K562 (cell line): ENCODE measurements at regions not wholly inside any gene's neighbourhood (a gene's known extent, or its start where the extent isn't known, plus 50 kb on each side); places are given as distances from the start of the nearest gene placed in this dataset.

Source experiments
- ATAC-seq: fragments of 200-7000 bp; cut with Tn5 transposase; 3 replicates; pipeline ENCODE4 v1.9.1; 2020; ENCODE audit warnings: moderate library complexity
- BruUV-seq: library from RNA; stranded (reverse); fragments of 400-500 nt; replicated peaks from 2 replicates; lab custom pipeline; 2021; lab: Mats Ljungman, UMichigan
- CTCF ChIA-PET: fragments of 300-600 bp; formaldehyde crosslinking; extraction: SDS; loops from one replicate; lab custom pipeline; 2021; ENCODE audit warnings: low intra/inter-chr PET ratio; lab: Yijun Ruan, JAX
- POLR2A ChIA-PET: fragments of 300-600, 350-650 bp; sonication (Branson Sonifier 250); formaldehyde crosslinking; extraction: SDS; loops from one replicate; lab custom pipeline; 2021; ENCODE audit warnings: antibody characterized with exemption, inconsistent platforms; lab: Yijun Ruan, JAX
- DNase-seq, 4 experiments: peaks; one replicate each; pipeline versions ENCODE4 v3.0.0 to v3.0.0-alpha.2; 2011 to 2018; ENCODE audit warnings: low spot score in 3 of 4, mixed read lengths in 3 of 4; ENCODE audit errors: extremely low read depth in 1 of 4
- FAIRE-seq: peaks from 2 replicates; lab custom pipeline; 2011; peaks lifted over from hg19 to GRCh38; lab: Jason Lieb, UNC
- H2AFZ ChIP-seq: 2 replicates; pipeline ENCODE4 v1.6.0; 2011; ENCODE audit warnings: low read depth, low read length, control low read depth, inconsistent platforms
- H3K27ac ChIP-seq: fragments of 200-600 bp; 3 replicates; pipeline ENCODE4 v1.8.0; 2011; ENCODE audit warnings: low read depth, mild to moderate bottlenecking, control low read depth, inconsistent platforms, low read length, moderate library complexity, mixed read lengths; ENCODE audit errors: extremely low read depth
- H3K27me3 ChIP-seq, 2 experiments: fragments of 300-600 bp in 1 of 2; 2 replicates in 1 of 2; 3 replicates in 1 of 2; pipeline versions ENCODE4 v1.6.0 to v1.8.0; 2011; ENCODE audit warnings: inconsistent platforms in 2 of 2, low read length in 2 of 2, mild to moderate bottlenecking in 1 of 2, mixed read lengths in 1 of 2, moderate library complexity in 1 of 2; ENCODE audit not compliant: control insufficient read depth in 2 of 2, insufficient read depth in 2 of 2
- H3K36me3 ChIP-seq: fragments of 300-600 bp; 3 replicates; pipeline ENCODE4 v1.8.0; 2011; ENCODE audit warnings: mild to moderate bottlenecking, low read length, inconsistent platforms; ENCODE audit not compliant: control insufficient read depth, insufficient read depth
- H3K4me1 ChIP-seq, 2 experiments: fragments of 200-600 bp in 1 of 2; replicated peaks in 1 of 2; 2 replicates in 1 of 2; 3 replicates in 1 of 2; pipeline versions ENCODE4 v1.5.1 to v1.8.0; 2011; ENCODE audit warnings: inconsistent platforms in 2 of 2, low read length in 2 of 2, mild to moderate bottlenecking in 1 of 2, mixed read lengths in 1 of 2, moderate library complexity in 1 of 2; ENCODE audit not compliant: control insufficient read depth in 2 of 2, insufficient read depth in 2 of 2
- H3K4me2 ChIP-seq: 2 replicates; pipeline ENCODE4 v1.6.1; 2011; ENCODE audit warnings: low read length, control low read depth, inconsistent platforms, mixed read lengths; ENCODE audit not compliant: insufficient read depth
- H3K4me3 ChIP-seq: fragments of 200-600 bp; sonication (generic), shearing (Covaris generic); 2 replicates; pipeline ENCODE4 v1.5.1; 2016; ENCODE audit warnings: control low read depth, inconsistent platforms
- H3K79me2 ChIP-seq: fragments of 200-600 bp; 3 replicates; pipeline ENCODE4 v1.8.0; 2011; ENCODE audit warnings: low read length, inconsistent platforms; ENCODE audit not compliant: control insufficient read depth, insufficient read depth
- H3K9ac ChIP-seq, 2 experiments: 2 replicates each; pipeline versions ENCODE4 v1.6.0 to v1.6.1; 2011; ENCODE audit warnings: low read depth in 2 of 2, low read length in 2 of 2, control low read depth in 1 of 2, inconsistent platforms in 1 of 2, mild to moderate bottlenecking in 1 of 2, mixed read lengths in 1 of 2; ENCODE audit not compliant: insufficient read depth in 1 of 2
- H3K9me1 ChIP-seq: one replicate; pipeline ENCODE4 v1.6.0; 2011; ENCODE audit warnings: inconsistent platforms, mild to moderate bottlenecking, low read length, moderate library complexity; ENCODE audit not compliant: control insufficient read depth, insufficient read depth
- H3K9me3 ChIP-seq: replicated peaks from 2 replicates; pipeline ENCODE4 v1.5.1; 2011; ENCODE audit warnings: low read depth, low read length, inconsistent platforms; ENCODE audit not compliant: control insufficient read depth, insufficient read depth
- H4K20me1 ChIP-seq: replicated peaks from 2 replicates; pipeline ENCODE4 v1.6.1; 2011; ENCODE audit warnings: low read length, inconsistent platforms, mixed read lengths; ENCODE audit not compliant: control insufficient read depth, insufficient read depth
- ARNT ChIP-seq, 2 experiments: fragments of 450-650 bp; IDR thresholded peaks; 2 replicates each; pipeline ENCODE4 v1.6.1; 2016; ENCODE audit warnings: mild to moderate bottlenecking in 1 of 2
- CBX3 ChIP-seq, 2 experiments: IDR thresholded peaks; 1 replicate in 1 of 2; 2 replicates in 1 of 2; pipeline ENCODE4 v1.6.1; 2012; ENCODE audit warnings: inconsistent platforms in 2 of 2, low read length in 2 of 2, borderline replicate concordance in 1 of 2, control low read depth in 1 of 2
- HDGF ChIP-seq: fragments of 450-650 bp; IDR thresholded peaks from 2 replicates; pipeline ENCODE4 v1.6.1; 2016
- ILF3 ChIP-seq: fragments of 450-650 bp; IDR thresholded peaks from 2 replicates; pipeline ENCODE4 v1.6.1; 2018; ENCODE audit warnings: antibody characterized with exemption, mild to moderate bottlenecking, moderate library complexity, borderline replicate concordance
- MXI1 ChIP-seq: IDR thresholded peaks from 2 replicates; pipeline ENCODE4 v1.6.1; 2011; ENCODE audit warnings: low read depth, mild to moderate bottlenecking, improper control_type of control experiment, low read length
- POLR3A ChIP-seq: IDR thresholded peaks from 2 replicates; pipeline ENCODE4 v1.6.1; 2011; ENCODE audit warnings: borderline replicate concordance, mild to moderate bottlenecking, moderate library complexity; ENCODE audit not compliant: insufficient read length, insufficient read depth; ENCODE audit errors: extremely low read depth
- PPARD ChIP-seq: fragments of 250-450 bp; sonication (Bioruptor Pico); IDR thresholded peaks from 2 replicates; pipeline ENCODE4 v1.8.0; 2022; ENCODE audit warnings: inconsistent platforms, mild to moderate bottlenecking, moderate library complexity
- RCOR1 ChIP-seq, 2 experiments: IDR thresholded peaks; 2 replicates each; pipeline ENCODE4 v1.6.1; 2012; ENCODE audit warnings: low read depth in 2 of 2, low read length in 2 of 2, borderline replicate concordance in 1 of 2, improper control_type of control experiment in 1 of 2
- U2AF1 ChIP-seq: fragments of 200-400 bp; formaldehyde crosslinking; optimal IDR thresholded peaks from 2 replicates; pipeline ENCODE3; 2017; ENCODE audit warnings: mild to moderate bottlenecking, low read depth, low read length, moderate library complexity
- ZBTB1 ChIP-seq: sonication (generic); formaldehyde crosslinking; IDR thresholded peaks from 2 replicates; pipeline ENCODE4 v1.8.1; 2023; ENCODE audit warnings: missing genetic modification reagents, low read depth, mild to moderate bottlenecking, borderline replicate concordance
- ZNF124 ChIP-seq: sonication (generic); formaldehyde crosslinking; IDR thresholded peaks from 2 replicates; pipeline ENCODE4 v1.8.1; 2022; ENCODE audit warnings: missing genetic modification reagents
- ZNF263 ChIP-seq: sonication (generic); formaldehyde crosslinking; IDR thresholded peaks from 2 replicates; pipeline ENCODE4 v1.8.0; 2022; ENCODE audit warnings: mild to moderate bottlenecking, missing genetic modification reagents, borderline replicate concordance
- WGBS: fragments of 100-300 bp; shearing (Covaris generic); methylation state at CpG from one replicate; pipeline ENCODE4 v1.1.6; 2016; ENCODE audit warnings: low coverage, mixed read lengths; ENCODE audit not compliant: insufficient coverage; ENCODE audit errors: missing lambda C conversion rate; 5-methylcytosine and 5-hydroxymethylcytosine counted together
- in situ Hi-C: fragments of 300-500 bp; cut with MboI; formaldehyde crosslinking; loops from 4 replicates; pipeline ENCODE4 v1.15.0; 2018; ENCODE audit warnings: inconsistent platforms, mixed read lengths
- intact Hi-C: fragments of 100-400 bp; cut with micrococcal nuclease; formaldehyde crosslinking; loops from 2 replicates; pipeline ENCODE4 v1.14.2; 2022
- TF ChIP-seq, protein P1 (sequence below): fragments of 150-350 bp; IDR thresholded peaks from 2 replicates; pipeline ENCODE4 v1.6.1; 2014; ENCODE audit warnings: low read depth, mild to moderate bottlenecking, low read length, borderline replicate concordance

GRCh38 chr10:121199081-121199480 is 347.9 kb downstream of the WDR11 start:
- POLR2A ChIA-PET, result no interaction called here
- Histone ChIP-seq H3K4me3 (no peak overlapping the region), H2AFZ (no peak overlapping the region), H3K9me3 (no peaks in the 10 kb centered on the region), H3K4me1 (no peaks in the 10 kb centered on the region), H3K9me1 (no peaks in the 10 kb centered on the region), H3K4me2 (no peak overlapping the region), H3K79me2 (no peaks in the 10 kb centered on the region)
- no peak for ATAC-seq
- no peak for DNase-seq
- FAIRE-seq, result no peak
- intact Hi-C loops, result no loop called here
- TF ChIP-seq ILF3, result no peak
- TF ChIP-seq ZBTB1 (CRISPR knock-in tag), result no peak
- no peak for TF ChIP-seq POLR3A
- TF ChIP-seq, all 486 proteins: peak for 0
- CTCF ChIA-PET, result no interaction called here
- no TSS peak for BruUV-seq
- no peaks in the 10 kb centered on the region for H3K36me3 ChIP-seq
- in situ Hi-C loops, result no loop called here
- H3K27me3 ChIP-seq, result no peaks in the 10 kb centered on the region
- no peak overlapping the region for H3K27ac ChIP-seq
- no peaks in the 10 kb centered on the region for H4K20me1 ChIP-seq
- H3K9ac ChIP-seq, result no peak overlapping the region

GRCh38 chr10:121205625-121206024 is 354.5 kb downstream of the WDR11 start:
- in situ Hi-C loops, result no loop called here
- Histone ChIP-seq H3K9me1 (no peaks in the 10 kb centered on the region), H2AFZ (no peak overlapping the region), H4K20me1 (no peaks in the 10 kb centered on the region), H3K4me1 (no peaks in the 10 kb centered on the region), H3K27ac (no peak overlapping the region), H3K36me3 (no peaks in the 10 kb centered on the region), H3K9me3 (no peaks in the 10 kb centered on the region), H3K9ac (no peak overlapping the region), H3K4me3 (no peak overlapping the region), H3K27me3 (no peaks in the 10 kb centered on the region), H3K4me2 (no peak overlapping the region), H3K79me2 (no peaks in the 10 kb centered on the region)
- CTCF ChIA-PET, result no interaction called here
- FAIRE-seq (no peak), ATAC-seq (no peak), DNase-seq (no peak)
- intact Hi-C loops, result no loop called here
- POLR2A ChIA-PET, result interaction anchor here (0.5 kb wide), 1 partner anchor 156 kb away, joined by 3 read pairs; no protein-coding TSS in a partner anchor
- BruUV-seq, result no TSS peak
- WGBS, result 4% methylated on average over 2 of the region's 2 CpGs
- no peak for TF ChIP-seq PPARD (CRISPR knock-in tag)
- TF ChIP-seq HDGF, result no peak
- TF ChIP-seq, protein P1, sequence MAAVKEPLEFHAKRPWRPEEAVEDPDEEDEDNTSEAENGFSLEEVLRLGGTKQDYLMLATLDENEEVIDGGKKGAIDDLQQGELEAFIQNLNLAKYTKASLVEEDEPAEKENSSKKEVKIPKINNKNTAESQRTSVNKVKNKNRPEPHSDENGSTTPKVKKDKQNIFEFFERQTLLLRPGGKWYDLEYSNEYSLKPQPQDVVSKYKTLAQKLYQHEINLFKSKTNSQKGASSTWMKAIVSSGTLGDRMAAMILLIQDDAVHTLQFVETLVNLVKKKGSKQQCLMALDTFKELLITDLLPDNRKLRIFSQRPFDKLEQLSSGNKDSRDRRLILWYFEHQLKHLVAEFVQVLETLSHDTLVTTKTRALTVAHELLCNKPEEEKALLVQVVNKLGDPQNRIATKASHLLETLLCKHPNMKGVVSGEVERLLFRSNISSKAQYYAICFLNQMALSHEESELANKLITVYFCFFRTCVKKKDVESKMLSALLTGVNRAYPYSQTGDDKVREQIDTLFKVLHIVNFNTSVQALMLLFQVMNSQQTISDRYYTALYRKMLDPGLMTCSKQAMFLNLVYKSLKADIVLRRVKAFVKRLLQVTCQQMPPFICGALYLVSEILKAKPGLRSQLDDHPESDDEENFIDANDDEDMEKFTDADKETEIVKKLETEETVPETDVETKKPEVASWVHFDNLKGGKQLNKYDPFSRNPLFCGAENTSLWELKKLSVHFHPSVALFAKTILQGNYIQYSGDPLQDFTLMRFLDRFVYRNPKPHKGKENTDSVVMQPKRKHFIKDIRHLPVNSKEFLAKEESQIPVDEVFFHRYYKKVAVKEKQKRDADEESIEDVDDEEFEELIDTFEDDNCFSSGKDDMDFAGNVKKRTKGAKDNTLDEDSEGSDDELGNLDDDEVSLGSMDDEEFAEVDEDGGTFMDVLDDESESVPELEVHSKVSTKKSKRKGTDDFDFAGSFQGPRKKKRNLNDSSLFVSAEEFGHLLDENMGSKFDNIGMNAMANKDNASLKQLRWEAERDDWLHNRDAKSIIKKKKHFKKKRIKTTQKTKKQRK, result no peak
- TF ChIP-seq ZNF124 (CRISPR knock-in tag), result no peak
- TF ChIP-seq U2AF1, result no peak
- no peak for TF ChIP-seq CBX3 (IDR thresholded peaks at IDR 0.05; ENCODE audit: borderline replicate concordance in 1 of 2, low read length in 2 of 2)
- no peak for TF ChIP-seq ILF3
- TF ChIP-seq ZNF263, result no peak
- TF ChIP-seq MXI1, result no peak
- no peak for TF ChIP-seq RCOR1 (IDR thresholded peaks at IDR 0.05; ENCODE audit: borderline replicate concordance in 1 of 2, low read depth in 2 of 2, low read length in 2 of 2)
- TF ChIP-seq ARNT (IDR thresholded peaks at IDR 0.05), result no peak
